ENCODE measurements at regions not wholly inside any gene's neighbourhood (a gene's known extent, or its start where the extent isn't known, plus 50 kb on each side); places are given as distances from the start of the nearest gene placed in this dataset.

DNA sequence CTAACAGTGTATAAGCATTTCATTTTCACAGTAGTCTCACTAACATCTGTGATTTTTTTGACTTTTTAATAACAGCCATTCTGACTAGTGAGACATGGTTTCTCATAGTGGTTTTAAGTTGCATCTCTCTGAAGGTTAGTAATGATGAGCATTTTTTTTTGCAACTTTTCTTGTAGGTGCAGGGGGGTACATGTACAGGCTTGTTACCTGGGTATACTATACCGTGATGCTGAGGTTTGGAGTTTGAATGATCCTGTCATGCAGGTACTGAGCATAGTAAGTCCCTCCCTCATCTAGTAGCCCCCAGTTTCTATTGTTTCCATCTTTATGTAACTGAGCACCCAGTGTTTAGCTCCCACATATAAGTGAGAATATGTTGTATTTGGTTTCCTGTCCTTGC, 444.6 kb upstream of the DAB2 start:
- DNase-seq (ENCODE audit: unreplicated experiment): no peak
- no peaks in the 10 kb centered on the region for H3K4me1 Mint-ChIP-seq (ENCODE audit: insufficient read depth, unreplicated experiment)
- TF ChIP-seq, protein P1, sequence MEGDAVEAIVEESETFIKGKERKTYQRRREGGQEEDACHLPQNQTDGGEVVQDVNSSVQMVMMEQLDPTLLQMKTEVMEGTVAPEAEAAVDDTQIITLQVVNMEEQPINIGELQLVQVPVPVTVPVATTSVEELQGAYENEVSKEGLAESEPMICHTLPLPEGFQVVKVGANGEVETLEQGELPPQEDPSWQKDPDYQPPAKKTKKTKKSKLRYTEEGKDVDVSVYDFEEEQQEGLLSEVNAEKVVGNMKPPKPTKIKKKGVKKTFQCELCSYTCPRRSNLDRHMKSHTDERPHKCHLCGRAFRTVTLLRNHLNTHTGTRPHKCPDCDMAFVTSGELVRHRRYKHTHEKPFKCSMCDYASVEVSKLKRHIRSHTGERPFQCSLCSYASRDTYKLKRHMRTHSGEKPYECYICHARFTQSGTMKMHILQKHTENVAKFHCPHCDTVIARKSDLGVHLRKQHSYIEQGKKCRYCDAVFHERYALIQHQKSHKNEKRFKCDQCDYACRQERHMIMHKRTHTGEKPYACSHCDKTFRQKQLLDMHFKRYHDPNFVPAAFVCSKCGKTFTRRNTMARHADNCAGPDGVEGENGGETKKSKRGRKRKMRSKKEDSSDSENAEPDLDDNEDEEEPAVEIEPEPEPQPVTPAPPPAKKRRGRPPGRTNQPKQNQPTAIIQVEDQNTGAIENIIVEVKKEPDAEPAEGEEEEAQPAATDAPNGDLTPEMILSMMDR (IDR thresholded peaks at IDR 0.05; ENCODE audit: unreplicated experiment): no peak

DNA sequence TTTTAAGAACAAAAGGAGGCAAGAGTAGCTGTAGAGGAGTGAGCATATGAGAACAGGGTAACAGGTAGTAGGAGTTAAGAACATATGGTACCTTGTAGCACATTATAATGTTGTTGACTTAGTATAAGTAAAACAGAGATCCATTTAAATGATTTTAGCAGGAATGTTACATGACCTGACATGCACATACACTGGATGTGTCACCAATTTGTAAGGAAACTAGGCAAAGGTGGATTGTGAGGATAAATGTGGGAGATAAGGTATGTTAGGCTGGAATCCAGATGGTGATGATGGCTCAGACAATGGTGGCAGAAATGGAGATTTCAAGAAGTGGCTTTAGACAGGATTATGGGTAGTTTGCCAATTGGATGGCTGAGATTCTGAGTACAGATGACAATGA, 443.1 kb upstream of the DAB2 start:
- POLR2A ChIA-PET: no interaction called here
- TF ChIP-seq, protein P1 (IDR thresholded peaks at IDR 0.05; ENCODE audit: unreplicated experiment): no peak
- Mint-ChIP-seq H3K4me1 (ENCODE audit: insufficient read depth, unreplicated experiment) (no peaks in the 10 kb centered on the region), H3K27ac (ENCODE audit: low read depth, unreplicated experiment) (no peak overlapping the region), H3K27me3 (ENCODE audit: insufficient read depth, unreplicated experiment) (no peaks in the 10 kb centered on the region), H3K4me3 (ENCODE audit: unreplicated experiment) (no peak overlapping the region), H3K36me3 (ENCODE audit: insufficient read depth, unreplicated experiment) (no peaks in the 10 kb centered on the region), H3K9me3 (ENCODE audit: unreplicated experiment) (peaks cover 9% of the 10 kb centered on the region)
- intact Hi-C loops (cut with micrococcal nuclease): no loop called here
- CTCF ChIA-PET: no interaction called here
- no TSS peak for BruUV-seq (replicated peaks)
- DNase-seq (ENCODE audit: unreplicated experiment): no peak

More for the DNA sequence above, 444.6 kb upstream of the DAB2 start:
- POLR2A ChIA-PET: interaction anchor here (0.6 kb wide), 1 partner anchor 27 kb away, joined by 3 read pairs; no protein-coding TSS in a partner anchor
- CTCF ChIA-PET: no interaction called here
- Mint-ChIP-seq H3K27ac (ENCODE audit: low read depth, unreplicated experiment) (no peak overlapping the region), H3K9me3 (ENCODE audit: unreplicated experiment) (peaks cover 9% of the 10 kb centered on the region), H3K4me3 (ENCODE audit: unreplicated experiment) (no peak overlapping the region), H3K27me3 (ENCODE audit: insufficient read depth, unreplicated experiment) (no peaks in the 10 kb centered on the region), H3K36me3 (ENCODE audit: insufficient read depth, unreplicated experiment) (no peaks in the 10 kb centered on the region)
- no TSS peak for BruUV-seq (replicated peaks)
- intact Hi-C loops (cut with micrococcal nuclease): no loop called here

DNA sequence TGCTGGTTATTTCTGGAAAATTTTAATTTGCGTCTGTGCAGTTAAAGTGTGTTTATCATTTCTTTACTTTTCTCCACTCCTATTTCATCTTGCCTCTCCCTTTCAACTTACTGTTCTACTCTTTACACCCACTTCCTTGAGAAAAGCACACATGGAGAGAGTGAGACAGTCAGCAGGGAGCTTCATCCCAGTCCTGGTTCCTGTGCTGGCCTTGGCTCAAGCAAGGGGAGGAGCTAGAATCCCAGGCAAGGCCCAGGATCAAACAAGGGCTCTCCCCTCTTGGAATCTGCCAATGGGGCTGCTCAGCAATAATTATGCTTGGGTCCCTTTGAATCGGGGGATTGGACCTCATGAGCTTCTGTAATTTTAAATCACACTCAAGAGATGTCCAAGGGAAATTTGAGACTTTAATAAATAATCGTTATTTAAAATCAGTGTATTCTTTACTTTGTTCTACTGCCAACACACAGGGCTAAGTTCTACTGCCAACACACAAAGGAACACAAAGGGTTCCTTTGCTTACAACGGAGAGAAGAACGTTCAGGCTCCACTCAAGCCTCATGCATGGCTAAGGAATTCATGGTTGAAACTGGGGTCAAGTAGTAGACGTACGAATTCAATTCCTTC, 439.3 kb upstream of the DAB2 start:
- BruUV-seq (replicated peaks): no TSS peak
- Mint-ChIP-seq H3K9me3 (ENCODE audit: unreplicated experiment) (no peaks in the 10 kb centered on the region), H3K27me3 (ENCODE audit: insufficient read depth, unreplicated experiment) (no peaks in the 10 kb centered on the region), H3K36me3 (ENCODE audit: insufficient read depth, unreplicated experiment) (no peaks in the 10 kb centered on the region), H3K4me1 (ENCODE audit: insufficient read depth, unreplicated experiment) (no peaks in the 10 kb centered on the region), H3K4me3 (ENCODE audit: unreplicated experiment) (no peak overlapping the region), H3K27ac (ENCODE audit: low read depth, unreplicated experiment) (no peak overlapping the region)
- intact Hi-C loops (cut with micrococcal nuclease): no loop called here
- TF ChIP-seq, protein P1 (IDR thresholded peaks at IDR 0.05; ENCODE audit: unreplicated experiment): no peak
- ChIA-PET CTCF (interaction anchor here (0.6 to 1.2 kb wide), 2 partner anchors 9 to 583 kb away, joined by 3 to 6 read pairs; no protein-coding TSS in a partner anchor), POLR2A (no interaction called here)
- no peak for DNase-seq (ENCODE audit: unreplicated experiment)

DNA sequence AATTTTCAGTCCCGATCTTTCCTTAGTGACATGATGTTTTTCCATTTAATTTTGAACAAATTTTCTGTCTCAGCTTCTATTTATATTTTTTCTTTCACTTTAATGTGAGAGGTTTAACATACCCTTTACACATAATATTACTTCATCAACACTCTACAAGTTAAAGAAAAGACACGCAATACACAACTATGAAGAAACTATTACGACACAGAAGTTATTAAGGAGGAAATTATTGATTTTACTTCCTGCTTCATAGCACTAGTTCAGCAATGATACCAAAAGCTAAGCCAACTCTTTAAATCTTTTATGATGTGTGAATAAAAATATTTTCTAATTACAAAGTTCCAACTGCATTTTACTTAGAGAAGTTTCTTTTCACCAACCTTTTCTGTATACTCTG, 432.3 kb upstream of the DAB2 start:
- H3K36me3 Mint-ChIP-seq (ENCODE audit: insufficient read depth, unreplicated experiment): no peaks in the 10 kb centered on the region
- no TSS peak for BruUV-seq (replicated peaks)
- ChIA-PET CTCF (no interaction called here), POLR2A (no interaction called here)
- no peaks in the 10 kb centered on the region for H3K27me3 Mint-ChIP-seq (ENCODE audit: insufficient read depth, unreplicated experiment)
- no peak overlapping the region for H3K4me3 Mint-ChIP-seq (ENCODE audit: unreplicated experiment)
- H3K9me3 Mint-ChIP-seq (ENCODE audit: unreplicated experiment): no peaks in the 10 kb centered on the region
- DNase-seq (ENCODE audit: unreplicated experiment): peak; percentile 1
- H3K27ac Mint-ChIP-seq (ENCODE audit: low read depth, unreplicated experiment): no peak overlapping the region
- intact Hi-C loops (cut with micrococcal nuclease): no loop called here
- H3K4me1 Mint-ChIP-seq (ENCODE audit: insufficient read depth, unreplicated experiment): no peaks in the 10 kb centered on the region
- TF ChIP-seq, protein P1 (IDR thresholded peaks at IDR 0.05; ENCODE audit: unreplicated experiment): no peak

All from MCF 10A (cell line).